ENCODE measurements at regions not wholly inside any gene's neighbourhood (a gene's known extent, or its start where the extent isn't known, plus 50 kb on each side); places are given as distances from the start of the nearest gene placed in this dataset.

GRCh38 chr1:34398241-34398915 is 221.7 kb downstream of the C1orf94 start:
- Histone ChIP-seq H3K4me1 (ENCODE audit: control insufficient read depth in 1 of 2, insufficient read depth in 2 of 2, low read length in 2 of 2) (no peaks in the 10 kb centered on the region), H3K27me3 (ENCODE audit: low read depth, low read length) (no peaks in the 10 kb centered on the region), H3K9me3 (ENCODE audit: control insufficient read depth in 1 of 2, low read length in 2 of 2) (peaks cover 0 to 6% of the 10 kb centered on the region in 2 donors), H3K36me3 (ENCODE audit: control insufficient read depth in 1 of 2, insufficient read depth in 2 of 2, low read length in 2 of 2) (no peaks in the 10 kb centered on the region), H3K27ac (ENCODE audit: low read length) (no peak overlapping the region), H3K4me3 (ENCODE audit: low read depth in 1 of 2, low read length in 2 of 2) (no peak overlapping the region)

- Histone ChIP-seq H3K4me1 (ENCODE audit: control insufficient read depth in 1 of 2, insufficient read depth in 2 of 2, low read length in 2 of 2) (no peaks in the 10 kb centered on the region), H3K27ac (ENCODE audit: low read length) (no peak overlapping the region), H3K27me3 (ENCODE audit: low read depth, low read length) (no peaks in the 10 kb centered on the region), H3K9me3 (ENCODE audit: control insufficient read depth in 1 of 2, low read length in 2 of 2) (peaks cover 0 to 6% of the 10 kb centered on the region in 2 donors), H3K36me3 (ENCODE audit: control insufficient read depth in 1 of 2, insufficient read depth in 2 of 2, low read length in 2 of 2) (no peaks in the 10 kb centered on the region), H3K4me3 (ENCODE audit: low read depth in 1 of 2, low read length in 2 of 2) (no peak overlapping the region)
These were observed 222.2 kb downstream of the C1orf94 start for GRCh38 chr1:34398916-34399275.

GRCh38 chr1:34400675-34401074 is 224.0 kb downstream of the C1orf94 start:
- Histone ChIP-seq H3K4me3 (ENCODE audit: low read depth in 1 of 2, low read length in 2 of 2) (no peak overlapping the region), H3K9me3 (ENCODE audit: control insufficient read depth in 1 of 2, low read length in 2 of 2) (peaks cover 0 to 13% of the 10 kb centered on the region in 2 donors), H3K27ac (ENCODE audit: low read length) (no peak overlapping the region), H3K27me3 (ENCODE audit: low read depth, low read length) (no peaks in the 10 kb centered on the region), H3K4me1 (ENCODE audit: control insufficient read depth in 1 of 2, insufficient read depth in 2 of 2, low read length in 2 of 2) (no peaks in the 10 kb centered on the region), H3K36me3 (ENCODE audit: control insufficient read depth in 1 of 2, insufficient read depth in 2 of 2, low read length in 2 of 2) (no peaks in the 10 kb centered on the region)

GRCh38 chr1:34403156-34403555 is 226.4 kb downstream of the C1orf94 start:
- peaks cover 0 to 7% of the 10 kb centered on the region in 2 donors for H3K9me3 ChIP-seq (ENCODE audit: control insufficient read depth in 1 of 2, low read length in 2 of 2)
- H3K36me3 ChIP-seq (ENCODE audit: control insufficient read depth in 1 of 2, insufficient read depth in 2 of 2, low read length in 2 of 2): no peaks in the 10 kb centered on the region
- H3K4me1 ChIP-seq (ENCODE audit: control insufficient read depth in 1 of 2, insufficient read depth in 2 of 2, low read length in 2 of 2): no peaks in the 10 kb centered on the region
- H3K27ac ChIP-seq (ENCODE audit: low read length): no peak overlapping the region
- no peaks in the 10 kb centered on the region for H3K27me3 ChIP-seq (ENCODE audit: low read depth, low read length)
- no peak overlapping the region for H3K4me3 ChIP-seq (ENCODE audit: low read depth in 1 of 2, low read length in 2 of 2)

GRCh38 chr1:34404804-34405203 is 228.1 kb downstream of the C1orf94 start:
- Histone ChIP-seq H3K9me3 (ENCODE audit: control insufficient read depth in 1 of 2, low read length in 2 of 2) (peaks cover 0 to 7% of the 10 kb centered on the region in 2 donors), H3K27ac (ENCODE audit: low read length) (no peak overlapping the region), H3K27me3 (ENCODE audit: low read depth, low read length) (no peaks in the 10 kb centered on the region), H3K36me3 (ENCODE audit: control insufficient read depth in 1 of 2, insufficient read depth in 2 of 2, low read length in 2 of 2) (no peaks in the 10 kb centered on the region), H3K4me1 (ENCODE audit: control insufficient read depth in 1 of 2, insufficient read depth in 2 of 2, low read length in 2 of 2) (no peaks in the 10 kb centered on the region), H3K4me3 (ENCODE audit: low read depth in 1 of 2, low read length in 2 of 2) (no peak overlapping the region)

GRCh38 chr1:34405266-34405959 is 228.7 kb downstream of the C1orf94 start:
- no peaks in the 10 kb centered on the region for H3K4me1 ChIP-seq (ENCODE audit: control insufficient read depth in 1 of 2, insufficient read depth in 2 of 2, low read length in 2 of 2)
- no peaks in the 10 kb centered on the region for H3K36me3 ChIP-seq (ENCODE audit: control insufficient read depth in 1 of 2, insufficient read depth in 2 of 2, low read length in 2 of 2)
- no peak overlapping the region for H3K4me3 ChIP-seq (ENCODE audit: low read depth in 1 of 2, low read length in 2 of 2)
- peaks cover 0 to 7% of the 10 kb centered on the region in 2 donors for H3K9me3 ChIP-seq (ENCODE audit: control insufficient read depth in 1 of 2, low read length in 2 of 2)
- no peaks in the 10 kb centered on the region for H3K27me3 ChIP-seq (ENCODE audit: low read depth, low read length)
- H3K27ac ChIP-seq (ENCODE audit: low read length): no peak overlapping the region

GRCh38 chr1:34406377-34406776 is 229.7 kb downstream of the C1orf94 start:
- Histone ChIP-seq H3K36me3 (ENCODE audit: control insufficient read depth in 1 of 2, insufficient read depth in 2 of 2, low read length in 2 of 2) (no peaks in the 10 kb centered on the region), H3K4me1 (ENCODE audit: control insufficient read depth in 1 of 2, insufficient read depth in 2 of 2, low read length in 2 of 2) (no peaks in the 10 kb centered on the region), H3K9me3 (ENCODE audit: control insufficient read depth in 1 of 2, low read length in 2 of 2) (peaks cover 0 to 7% of the 10 kb centered on the region in 2 donors), H3K27me3 (ENCODE audit: low read depth, low read length) (no peaks in the 10 kb centered on the region), H3K27ac (ENCODE audit: low read length) (peak overlapping the region; percentile 33), H3K4me3 (ENCODE audit: low read depth in 1 of 2, low read length in 2 of 2) (no peak overlapping the region)

GRCh38 chr1:34406833-34407539 is 230.3 kb downstream of the C1orf94 start:
- no peaks in the 10 kb centered on the region for H3K27me3 ChIP-seq (ENCODE audit: low read depth, low read length)
- no peaks in the 10 kb centered on the region for H3K36me3 ChIP-seq (ENCODE audit: control insufficient read depth in 1 of 2, insufficient read depth in 2 of 2, low read length in 2 of 2)
- H3K4me1 ChIP-seq (ENCODE audit: control insufficient read depth in 1 of 2, insufficient read depth in 2 of 2, low read length in 2 of 2): no peaks in the 10 kb centered on the region
- H3K9me3 ChIP-seq (ENCODE audit: control insufficient read depth in 1 of 2, low read length in 2 of 2): peaks cover 0 to 7% of the 10 kb centered on the region in 2 donors
- H3K27ac ChIP-seq (ENCODE audit: low read length): peak overlapping the region; percentile 33
- no peak overlapping the region for H3K4me3 ChIP-seq (ENCODE audit: low read depth in 1 of 2, low read length in 2 of 2)

- Histone ChIP-seq H3K4me3 (ENCODE audit: low read depth in 1 of 2, low read length in 2 of 2) (no peak overlapping the region), H3K27ac (ENCODE audit: low read length) (no peak overlapping the region), H3K9me3 (ENCODE audit: control insufficient read depth in 1 of 2, low read length in 2 of 2) (peaks cover 0 to 7% of the 10 kb centered on the region in 2 donors), H3K4me1 (ENCODE audit: control insufficient read depth in 1 of 2, insufficient read depth in 2 of 2, low read length in 2 of 2) (no peaks in the 10 kb centered on the region), H3K36me3 (ENCODE audit: control insufficient read depth in 1 of 2, insufficient read depth in 2 of 2, low read length in 2 of 2) (no peaks in the 10 kb centered on the region), H3K27me3 (ENCODE audit: low read depth, low read length) (no peaks in the 10 kb centered on the region)
These were observed 231.3 kb downstream of the C1orf94 start for GRCh38 chr1:34408011-34408410.

GRCh38 chr1:34409689-34410229 is 233.1 kb downstream of the C1orf94 start:
- H3K4me3 ChIP-seq (ENCODE audit: low read depth in 1 of 2, low read length in 2 of 2): no peak overlapping the region
- no peaks in the 10 kb centered on the region for H3K27me3 ChIP-seq (ENCODE audit: low read depth, low read length)
- H3K9me3 ChIP-seq (ENCODE audit: control insufficient read depth in 1 of 2, low read length in 2 of 2): peaks cover 0 to 3% of the 10 kb centered on the region in 2 donors
- no peak overlapping the region for H3K27ac ChIP-seq (ENCODE audit: low read length)
- no peaks in the 10 kb centered on the region for H3K36me3 ChIP-seq (ENCODE audit: control insufficient read depth in 1 of 2, insufficient read depth in 2 of 2, low read length in 2 of 2)
- H3K4me1 ChIP-seq (ENCODE audit: control insufficient read depth in 1 of 2, insufficient read depth in 2 of 2, low read length in 2 of 2): no peaks in the 10 kb centered on the region

GRCh38 chr1:34412598-34413370 is 236.1 kb downstream of the C1orf94 start:
- Histone ChIP-seq H3K4me1 (ENCODE audit: control insufficient read depth in 1 of 2, insufficient read depth in 2 of 2, low read length in 2 of 2) (no peaks in the 10 kb centered on the region), H3K9me3 (ENCODE audit: control insufficient read depth in 1 of 2, low read length in 2 of 2) (no peaks in the 10 kb centered on the region), H3K4me3 (ENCODE audit: low read depth in 1 of 2, low read length in 2 of 2) (no peak overlapping the region), H3K36me3 (ENCODE audit: control insufficient read depth in 1 of 2, insufficient read depth in 2 of 2, low read length in 2 of 2) (no peaks in the 10 kb centered on the region), H3K27me3 (ENCODE audit: low read depth, low read length) (no peaks in the 10 kb centered on the region), H3K27ac (ENCODE audit: low read length) (no peak overlapping the region)
